Hematopoietic multipotent progenitor cell treated with erythropoietin and hydrocortisone succinate and interleukin-3 and kit ligand, for 15 days (in vitro differentiated cells): ENCODE measurements at regions not wholly inside any gene's neighbourhood (a gene's known extent, or its start where the extent isn't known, plus 50 kb on each side); places are given as distances from the start of the nearest gene placed in this dataset.
"Not testable (repeated sequence)": the region's sequence is repeated elsewhere in the genome, so short reads cannot be mapped to it uniquely, and the experiment has no call there.

ENCODE experiments used
- DNase-seq: peaks from one replicate; pipeline ENCODE4 v3.0.0-alpha.2; 2015; ENCODE audit warnings: low spot score

- no peak for DNase-seq
These were observed 77.0 kb upstream of the SGK1 start for GRCh38 chr6:134394905-134395304.

- no peak for DNase-seq
These were observed 76.3 kb upstream of the SGK1 start for GRCh38 chr6:134394208-134394607.

- DNase-seq: no peak
These were observed 73.3 kb upstream of the SGK1 start for GRCh38 chr6:134391205-134391604.

DNA sequence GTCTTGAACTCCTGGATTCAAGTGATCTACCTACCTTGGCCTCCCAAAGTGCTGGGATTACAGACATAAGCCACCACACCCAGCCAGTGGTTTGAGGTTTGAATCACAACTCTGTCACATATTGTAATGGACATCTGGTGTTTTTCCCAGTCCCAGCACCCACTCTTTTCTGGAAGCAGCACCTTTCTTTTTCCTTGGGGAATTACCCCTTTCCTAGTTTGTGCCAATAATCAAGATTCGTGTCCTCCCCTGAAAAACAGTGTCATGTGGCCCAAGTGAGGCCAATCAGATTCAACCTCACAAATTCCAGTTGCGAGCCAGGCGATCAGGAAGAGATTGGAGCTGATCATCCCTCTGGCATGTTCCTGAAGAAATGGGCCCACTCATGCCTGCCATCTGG lies 71.7 kb upstream of the SGK1 start:
- DNase-seq: no peak

DNA sequence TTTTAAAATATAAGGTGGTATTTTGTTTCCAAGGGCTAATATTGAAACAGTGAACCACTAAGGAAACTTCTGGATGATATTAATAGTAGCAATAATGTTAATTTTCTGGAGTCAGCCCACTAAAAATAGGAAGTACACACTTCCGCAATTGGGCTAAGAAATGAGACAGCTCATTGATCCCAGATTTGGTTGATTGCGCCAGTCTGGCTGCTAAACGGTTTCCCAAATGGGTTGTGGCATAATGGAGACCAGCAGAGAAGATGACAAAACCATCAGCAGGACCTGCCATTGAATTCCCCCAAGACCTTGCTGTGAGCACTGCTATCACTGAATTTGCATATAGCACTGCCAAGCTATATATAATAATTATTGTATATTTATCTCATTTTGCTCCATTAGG lies 71.2 kb upstream of the SGK1 start:
- DNase-seq: no peak

DNA sequence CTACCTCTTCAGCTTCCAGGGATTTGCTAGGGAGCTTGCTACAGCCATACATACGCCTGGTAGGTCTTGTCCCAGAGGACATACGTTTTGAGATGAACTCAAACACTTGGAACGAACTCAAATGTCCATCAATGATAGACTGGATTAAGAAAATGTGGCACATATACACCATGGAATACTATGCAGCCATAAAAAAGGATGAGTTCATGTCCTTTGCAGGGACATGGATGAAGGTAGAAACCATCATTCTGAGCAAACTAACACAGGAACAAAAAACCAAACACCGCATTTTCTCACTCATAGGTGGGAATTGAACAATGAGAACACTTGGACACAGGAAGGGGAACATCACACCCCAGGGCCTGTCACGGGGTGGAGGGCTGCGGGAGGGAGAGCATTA lies 68.6 kb upstream of the SGK1 start:
- not testable (repeated sequence) for DNase-seq

DNA sequence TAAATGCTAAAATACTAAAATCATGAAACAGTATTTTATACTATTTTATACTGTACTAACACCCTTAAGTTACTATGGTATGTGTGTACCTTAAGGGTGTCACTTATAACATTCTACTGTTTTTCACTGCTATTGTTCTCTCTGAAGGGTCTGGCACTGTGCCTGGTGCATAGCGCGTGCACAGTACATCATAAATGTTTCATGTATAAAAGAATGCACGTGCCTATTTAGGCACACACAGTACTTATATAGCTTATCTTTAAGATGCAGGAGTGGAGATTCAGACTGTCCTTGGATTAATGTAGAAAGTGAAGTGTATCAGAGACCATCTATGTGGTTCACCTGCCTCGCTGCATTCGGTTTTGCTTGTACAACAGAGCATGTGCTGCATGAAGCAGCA lies 64.0 kb upstream of the SGK1 start:
- DNase-seq: no peak

DNA sequence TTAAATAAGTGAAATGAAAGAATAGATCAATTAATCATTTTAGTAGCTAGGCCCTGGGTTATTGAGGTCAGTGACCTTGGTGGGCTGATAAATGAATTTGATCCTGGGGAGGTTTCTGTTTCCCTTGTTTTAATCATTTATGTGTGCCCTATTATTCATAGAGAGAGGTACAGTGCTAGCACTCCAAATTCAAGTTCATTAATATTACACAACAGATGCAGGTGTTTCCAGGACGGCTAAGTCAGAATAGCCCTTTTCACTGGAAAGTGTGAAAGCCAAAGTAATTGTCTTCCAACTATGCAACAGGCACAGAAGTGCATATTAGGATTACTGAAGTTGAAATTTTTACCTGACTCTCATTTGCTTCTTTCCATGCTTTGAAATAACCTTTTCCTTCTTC lies 61.7 kb upstream of the SGK1 start:
- no peak for DNase-seq

- no peak for DNase-seq
These were observed 61.2 kb upstream of the SGK1 start for GRCh38 chr6:134379076-134379475.

DNA sequence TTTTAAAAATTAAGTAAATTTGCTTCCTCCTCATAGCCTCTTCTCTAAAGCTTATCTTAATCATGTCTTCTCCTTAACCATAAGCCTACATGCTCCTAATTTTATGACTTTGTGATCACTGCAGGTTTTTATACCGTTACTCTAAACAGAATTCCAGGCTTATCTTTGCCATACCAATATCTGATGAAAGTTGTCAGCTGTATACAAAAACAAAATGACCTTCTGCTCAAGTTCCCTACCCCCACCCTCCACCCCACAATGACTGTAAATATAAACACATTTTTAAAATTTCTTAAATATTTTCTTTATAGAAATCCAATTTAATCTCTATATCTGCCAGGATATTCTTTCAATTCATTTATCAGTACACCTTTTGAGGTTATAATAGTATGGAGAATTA lies 60.5 kb upstream of the SGK1 start:
- DNase-seq: no peak

- no peak for DNase-seq
These were observed 58.9 kb upstream of the SGK1 start for GRCh38 chr6:134376785-134377184.

DNA sequence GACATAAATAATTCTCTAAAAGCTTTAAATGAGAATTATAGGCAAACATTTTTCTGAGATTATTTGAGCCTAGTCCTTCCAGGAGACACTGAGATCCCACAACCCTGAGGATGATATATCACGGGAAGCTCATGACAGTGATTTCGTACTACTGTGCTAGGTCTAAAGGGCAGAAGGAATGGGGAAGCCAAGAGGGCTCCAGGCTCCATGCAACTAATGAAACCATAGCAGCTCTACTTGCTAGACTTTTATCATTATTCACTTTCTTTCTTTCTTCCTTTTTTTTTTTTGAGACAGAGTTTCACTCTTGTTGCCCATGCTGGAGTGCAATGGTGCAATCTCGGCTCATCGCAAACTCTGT lies 57.3 kb upstream of the SGK1 start:
- DNase-seq: no peak

GRCh38 chr6:134374491-134375219 lies 56.7 kb upstream of the SGK1 start:
- no peak for DNase-seq

- DNase-seq: no peak
These were observed 56.1 kb upstream of the SGK1 start for GRCh38 chr6:134373993-134374392.

- DNase-seq: no peak
These were observed 55.5 kb upstream of the SGK1 start for GRCh38 chr6:134373282-134373922.

GRCh38 chr6:134372603-134373281 lies 54.8 kb upstream of the SGK1 start:
- no peak for DNase-seq

GRCh38 chr6:134368670-134369069 lies 50.8 kb upstream of the SGK1 start:
- no peak for DNase-seq
